Stimulated activated CD8-positive, alpha-beta memory T cell treated with anti-CD3 and anti-CD28 coated beads, Interleukin-7, amount 100 ng/mL, for 24 hours (primary cell): ENCODE measurements at regions not wholly inside any gene's neighbourhood (a gene's known extent, or its start where the extent isn't known, plus 50 kb on each side); places are given as distances from the start of the nearest gene placed in this dataset.

Experiments used
- DNase-seq: peaks from one replicate; pipeline ENCODE4 v3.0.0-alpha.2; 2020; ENCODE audit warnings: low read depth

DNA sequence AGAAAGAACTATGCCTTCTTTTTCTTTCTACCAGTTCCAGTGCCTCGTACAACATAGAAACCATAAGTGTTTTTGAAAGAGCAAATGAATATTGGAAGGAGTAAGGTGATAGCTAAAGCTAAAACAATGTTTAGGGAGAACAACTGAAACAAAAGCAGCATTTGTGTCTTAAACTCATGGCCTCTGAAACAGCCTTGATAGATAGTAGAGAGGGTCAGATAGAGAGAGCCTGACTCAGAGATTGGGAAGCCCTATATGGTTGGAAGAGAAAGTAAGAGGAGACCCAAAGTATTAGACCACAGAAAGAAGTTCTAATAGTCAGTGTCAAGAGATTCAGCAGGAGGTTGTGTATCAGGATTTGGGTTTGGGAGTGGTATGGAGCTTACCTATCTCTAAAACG, 79.6 kb upstream of the IFNG-AS1 start:
- no peak for DNase-seq

DNA sequence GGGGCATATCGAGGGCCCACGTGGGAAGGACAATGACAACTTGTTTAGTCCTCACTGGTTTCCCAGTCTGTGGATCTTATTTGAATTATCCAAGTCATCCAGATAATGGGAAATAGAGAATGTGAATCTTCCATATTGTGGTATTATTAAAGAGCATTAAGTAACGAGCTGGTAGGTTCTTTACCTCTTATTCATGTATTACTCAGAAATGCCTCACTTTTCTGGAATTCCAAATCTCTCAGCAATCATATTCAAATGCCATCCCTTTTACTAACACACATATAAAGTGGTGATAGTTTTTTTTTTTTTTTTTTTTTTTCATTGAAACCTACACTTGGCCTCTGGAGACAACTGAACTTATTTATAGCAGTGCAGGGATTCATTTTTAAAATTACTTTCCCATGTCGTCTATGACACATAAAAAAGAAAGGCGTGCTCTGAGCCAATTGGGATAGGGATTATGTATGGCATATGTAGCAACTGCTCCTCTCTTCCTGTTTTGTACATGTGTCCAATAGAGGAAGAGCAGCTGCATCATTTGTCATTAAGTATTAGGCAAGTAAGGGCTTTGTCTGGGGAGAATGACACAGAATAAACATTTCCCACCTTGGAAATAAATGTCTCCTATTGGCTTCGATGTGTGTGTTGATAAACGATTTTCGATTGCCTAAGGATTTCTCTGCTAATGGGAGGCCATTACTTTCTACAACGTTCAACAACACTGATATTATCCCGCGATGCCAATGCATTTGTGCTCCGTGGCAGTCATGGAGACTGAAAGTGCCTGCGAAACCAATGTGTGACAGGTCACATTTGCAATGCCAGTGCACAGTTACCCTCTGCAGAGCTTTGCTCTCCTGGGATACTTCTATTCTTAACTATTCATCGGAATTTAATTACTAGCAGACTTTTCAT, 78.6 kb upstream of the IFNG-AS1 start:
- DNase-seq, result no peak

DNA sequence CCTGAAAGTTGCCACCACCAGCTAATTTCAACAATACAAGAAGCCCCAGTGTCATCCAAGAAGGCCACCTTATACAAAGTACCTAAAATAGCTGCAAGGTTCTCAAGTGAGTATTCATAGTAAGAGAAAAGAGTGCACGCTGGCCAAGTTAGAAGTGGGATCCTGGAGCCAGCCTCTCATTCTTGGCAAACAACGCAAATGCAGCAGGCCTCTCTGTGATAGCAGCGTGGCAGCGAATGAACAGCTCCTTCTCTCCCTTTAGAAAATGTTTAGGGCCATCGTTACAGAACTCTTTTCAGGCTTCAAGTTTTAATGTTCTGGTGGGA, 78.0 kb upstream of the IFNG-AS1 start:
- DNase-seq, result no peak

DNA sequence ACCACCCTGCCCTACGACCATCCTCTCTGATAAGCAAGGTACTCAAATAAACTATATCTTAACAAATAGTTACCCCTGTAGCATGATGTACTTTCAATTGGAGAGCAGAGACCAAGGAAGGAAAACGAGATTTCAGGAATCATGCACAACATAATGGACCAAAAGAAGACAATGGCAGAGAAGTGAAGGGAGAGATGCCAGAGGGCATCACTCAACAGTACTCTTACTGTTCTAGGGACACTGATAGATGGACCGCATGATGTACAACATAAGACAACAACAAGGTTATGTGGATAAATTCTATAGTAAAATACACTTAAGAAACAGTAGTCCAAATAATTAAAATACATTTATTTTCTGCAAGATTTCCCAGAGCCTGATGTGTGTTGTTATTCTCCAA, 77.5 kb upstream of the IFNG-AS1 start:
- no peak for DNase-seq

DNA sequence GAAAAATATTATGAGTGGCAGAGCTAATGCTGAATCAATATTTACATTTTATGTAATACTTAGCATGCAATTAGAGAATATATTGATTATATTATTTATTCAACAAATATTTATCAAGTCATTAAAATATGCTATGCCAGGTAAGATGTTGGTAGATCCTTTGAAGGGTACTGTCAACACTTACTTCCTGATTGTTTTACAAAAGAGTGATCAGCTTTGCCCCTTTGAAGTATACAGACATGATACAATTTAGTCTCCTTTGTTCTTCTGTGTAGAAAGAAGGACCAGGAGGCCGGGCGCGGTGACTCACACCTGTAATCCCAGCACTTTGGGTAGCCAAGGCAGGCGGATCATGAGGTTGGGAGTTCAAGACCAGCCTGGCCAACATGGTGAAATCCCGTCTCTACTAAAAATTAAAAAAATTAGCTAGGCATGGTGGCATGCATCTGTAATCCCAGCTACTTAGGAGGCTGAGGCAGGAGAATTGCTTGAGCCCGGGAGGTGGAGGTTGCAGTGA, 73.9 kb upstream of the IFNG-AS1 start:
- no peak for DNase-seq

DNA sequence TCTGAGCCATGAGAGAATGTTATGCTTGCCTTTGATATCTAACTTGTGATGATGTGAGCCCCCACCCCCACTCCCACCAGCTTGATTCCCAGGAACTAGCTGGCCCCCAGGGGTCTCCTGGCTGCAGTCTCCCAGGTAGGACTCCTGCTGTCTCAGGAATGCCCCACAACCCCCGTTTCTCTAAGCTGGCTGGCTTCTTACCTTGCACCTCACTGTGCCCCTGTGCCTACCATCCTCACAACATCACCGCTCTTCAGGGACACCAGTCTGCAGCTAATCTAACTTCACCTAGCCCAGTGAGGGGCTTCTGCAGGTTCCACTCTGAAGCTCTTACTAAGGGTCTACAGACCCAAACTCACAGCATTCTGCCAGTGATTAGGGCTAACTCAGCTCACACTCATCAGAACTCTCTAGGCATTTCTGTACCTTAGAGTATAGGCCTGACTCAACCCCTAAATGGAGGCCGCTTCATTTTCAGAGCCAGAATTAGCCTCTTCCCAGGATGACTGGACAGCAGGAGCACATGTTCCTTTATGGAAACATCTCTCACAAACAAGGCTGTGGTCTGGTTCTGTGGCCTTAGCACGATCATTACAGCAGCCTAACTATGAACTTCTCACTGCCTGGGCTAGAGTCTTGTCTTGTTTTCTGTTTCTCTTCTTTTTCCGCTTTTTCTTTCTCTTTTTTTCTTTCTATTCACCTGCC, 72.8 kb upstream of the IFNG-AS1 start:
- no peak for DNase-seq

DNA sequence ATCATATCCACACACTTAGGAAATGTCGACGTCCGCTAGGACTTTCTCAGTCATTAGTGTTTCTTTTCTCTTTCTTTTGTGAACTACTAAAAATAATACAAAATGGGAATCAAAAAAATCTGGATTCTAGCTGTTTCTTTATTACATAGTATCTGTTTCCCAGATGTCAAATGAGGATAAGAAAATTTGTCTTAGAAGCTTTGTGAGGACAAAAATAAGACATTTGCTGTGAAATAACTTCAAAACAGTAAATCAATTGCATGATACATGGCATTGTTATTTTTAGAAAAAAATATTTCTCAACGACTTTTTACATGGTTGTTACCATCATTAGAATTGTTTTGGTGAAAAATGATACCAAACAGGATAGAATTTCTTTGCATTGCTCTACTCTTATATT, 71.4 kb upstream of the IFNG-AS1 start:
- DNase-seq, result no peak

DNA sequence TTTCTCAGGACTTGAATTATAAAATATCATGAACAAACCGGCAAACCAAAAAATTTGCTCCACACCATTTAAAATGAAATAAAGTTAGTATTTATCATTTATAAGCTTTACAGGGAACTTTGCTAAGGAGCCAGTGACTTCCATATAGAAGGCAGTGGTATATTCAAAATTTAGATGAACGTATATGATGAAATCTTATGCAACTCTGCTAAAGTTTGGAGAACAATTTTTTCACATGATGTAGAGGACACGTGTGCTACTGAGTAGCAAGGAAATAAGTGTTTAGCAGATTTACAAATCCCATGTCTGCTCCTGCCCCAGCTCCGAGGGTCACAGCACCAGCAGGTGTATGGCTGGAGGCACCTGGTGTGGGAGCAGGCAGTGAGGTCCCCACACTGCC, 70.8 kb upstream of the IFNG-AS1 start:
- DNase-seq, result no peak

DNA sequence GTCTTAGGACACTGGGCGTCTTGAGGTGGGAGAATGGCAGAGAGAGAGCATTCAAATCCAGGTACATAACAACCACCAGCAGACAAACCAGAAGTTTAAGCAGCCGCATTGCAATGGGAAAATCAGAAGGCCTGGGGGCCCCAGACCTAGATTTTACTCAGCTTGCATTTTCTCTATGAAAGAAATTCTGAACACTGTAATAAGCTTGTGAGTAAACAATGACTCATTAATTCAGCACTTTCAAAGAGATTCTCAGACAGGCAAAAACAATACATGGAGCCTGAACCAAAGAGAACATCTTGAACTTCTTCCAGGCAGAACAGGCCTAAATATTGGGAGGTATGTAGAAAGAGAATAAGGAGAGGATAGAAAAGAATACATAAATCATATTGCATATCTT, 69.8 kb upstream of the IFNG-AS1 start:
- no peak for DNase-seq

DNA sequence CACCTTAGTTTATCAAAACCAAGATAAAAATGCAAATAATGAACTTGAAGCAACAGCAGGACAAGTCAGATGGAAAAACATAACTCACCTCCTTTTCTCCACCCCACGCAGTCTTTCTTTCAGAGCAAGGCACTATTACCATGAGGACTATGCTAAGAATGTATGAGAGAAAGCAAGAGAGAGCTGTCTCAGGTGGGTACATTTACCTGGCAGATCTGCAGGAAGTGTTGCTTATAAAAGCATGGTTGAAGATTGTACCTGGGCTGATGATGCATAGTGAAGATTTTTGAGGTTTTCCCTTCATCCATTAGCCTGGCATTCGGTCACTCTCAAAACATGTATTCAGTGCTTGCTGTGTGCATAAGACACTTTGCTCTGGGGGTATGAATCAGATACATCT, 68.8 kb upstream of the IFNG-AS1 start:
- no peak for DNase-seq

DNA sequence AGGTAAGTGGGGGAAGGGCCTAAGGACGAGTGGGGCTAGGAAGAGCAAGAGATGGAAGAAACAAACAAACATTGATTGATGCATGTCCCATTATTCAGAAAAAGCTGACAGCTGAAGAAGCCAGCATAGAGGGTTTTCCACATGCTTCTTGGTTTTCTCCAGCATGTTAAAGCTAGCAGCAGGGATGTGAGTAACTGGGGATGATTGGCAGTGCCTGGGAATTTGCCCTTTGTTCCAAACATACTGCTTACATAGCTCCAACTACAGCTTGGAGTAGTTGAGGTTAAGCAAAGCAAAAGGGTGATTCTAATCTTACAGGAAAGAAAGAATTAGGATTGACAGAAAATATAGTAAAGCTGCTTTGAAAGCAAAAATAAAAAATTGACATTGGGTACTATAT, 68.0 kb upstream of the IFNG-AS1 start:
- DNase-seq, result no peak

DNA sequence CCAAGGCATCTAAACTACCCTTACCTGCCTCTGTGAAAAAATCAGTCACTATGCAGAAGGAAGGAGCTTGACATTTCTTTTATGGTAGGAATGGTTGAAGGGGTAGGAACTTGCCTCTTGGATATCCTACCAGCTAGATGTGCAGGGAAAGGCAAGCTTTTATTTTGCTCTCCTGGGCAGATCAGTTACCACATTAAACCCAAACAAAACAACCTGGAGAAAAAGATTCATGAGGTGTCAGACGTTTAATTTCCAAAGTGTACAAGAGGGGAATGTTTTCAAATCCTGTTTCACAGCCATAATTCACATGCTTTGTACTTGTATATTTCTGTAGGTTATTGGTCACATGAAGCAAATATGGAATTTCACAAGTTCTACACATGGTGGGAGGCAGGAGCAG, 67.0 kb upstream of the IFNG-AS1 start:
- no peak for DNase-seq

DNA sequence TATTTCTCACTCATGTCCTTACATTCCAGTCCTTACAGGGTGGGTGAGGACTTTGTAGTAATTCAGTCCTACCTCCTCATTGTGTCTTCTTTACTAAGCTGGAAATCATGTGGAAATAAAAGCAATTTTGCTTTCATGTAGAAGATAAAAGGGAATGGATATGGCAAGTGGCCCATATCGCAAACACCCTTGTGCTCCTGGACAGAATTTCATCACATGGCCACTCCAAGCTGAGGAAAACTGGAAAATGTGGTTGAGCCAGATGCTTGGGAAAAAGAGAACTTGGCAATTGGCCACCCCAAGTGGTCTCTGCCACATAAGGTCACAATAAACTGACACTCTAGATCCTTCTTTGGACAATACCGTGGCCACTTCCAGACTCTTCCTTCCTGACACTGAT, 64.2 kb upstream of the IFNG-AS1 start:
- DNase-seq, result no peak

DNA sequence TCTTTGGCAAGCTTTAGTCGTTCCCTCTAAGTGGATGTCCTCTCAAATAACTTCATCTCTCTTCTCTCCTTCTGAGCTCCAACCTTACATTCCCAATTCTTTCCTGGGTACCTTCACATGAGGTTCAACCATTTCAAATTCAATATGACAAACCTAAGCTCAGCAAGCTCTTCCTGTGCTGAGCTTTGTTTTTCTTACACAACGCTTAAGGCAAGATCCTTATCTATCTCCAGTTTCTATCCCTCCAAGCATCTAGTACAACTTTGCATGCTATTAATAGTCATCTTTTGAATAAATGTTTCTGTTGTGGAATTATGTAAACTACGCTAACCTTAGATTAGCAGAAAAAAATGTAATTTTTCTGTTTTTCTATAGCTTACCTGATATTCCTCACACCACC, 63.7 kb upstream of the IFNG-AS1 start:
- DNase-seq, result no peak

DNA sequence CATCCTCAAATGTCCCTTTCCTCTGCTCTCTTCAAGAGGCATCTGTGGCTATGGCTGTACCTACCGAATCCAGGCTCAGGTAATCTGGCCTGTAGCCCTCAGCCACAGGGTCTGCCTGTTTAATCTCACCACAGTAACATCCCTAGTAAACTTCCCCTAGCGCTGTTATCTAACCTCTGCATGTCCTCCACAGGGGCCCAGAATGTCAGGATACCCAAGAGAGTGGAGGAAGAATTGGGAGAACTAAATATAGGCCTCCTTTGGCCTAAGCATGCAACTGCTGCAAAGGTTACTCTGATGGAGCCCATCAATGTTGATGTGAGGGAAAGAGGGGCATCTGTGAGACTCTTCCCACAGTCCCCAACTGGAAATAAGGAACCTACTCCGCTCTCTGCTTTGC, 63.2 kb upstream of the IFNG-AS1 start:
- no peak for DNase-seq

DNA sequence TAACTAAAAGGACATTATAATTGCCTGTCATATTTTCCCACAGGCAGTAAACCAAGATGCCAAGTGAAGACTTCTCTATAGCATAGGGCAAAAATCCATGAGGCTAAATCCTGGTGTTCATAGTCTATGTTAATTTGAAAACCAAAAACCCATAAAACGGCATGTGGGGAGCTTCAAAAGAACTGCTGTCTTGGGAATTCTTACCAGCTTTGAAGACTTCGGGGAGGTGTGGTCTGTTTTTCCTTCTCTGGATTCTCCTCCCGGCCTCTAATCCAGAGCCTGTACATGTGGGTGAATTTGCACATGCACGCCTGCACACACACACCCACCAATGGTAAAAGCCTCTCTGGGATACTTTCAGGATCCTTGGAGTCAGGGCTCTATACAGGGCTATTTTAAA, 61.9 kb upstream of the IFNG-AS1 start:
- no peak for DNase-seq

DNA sequence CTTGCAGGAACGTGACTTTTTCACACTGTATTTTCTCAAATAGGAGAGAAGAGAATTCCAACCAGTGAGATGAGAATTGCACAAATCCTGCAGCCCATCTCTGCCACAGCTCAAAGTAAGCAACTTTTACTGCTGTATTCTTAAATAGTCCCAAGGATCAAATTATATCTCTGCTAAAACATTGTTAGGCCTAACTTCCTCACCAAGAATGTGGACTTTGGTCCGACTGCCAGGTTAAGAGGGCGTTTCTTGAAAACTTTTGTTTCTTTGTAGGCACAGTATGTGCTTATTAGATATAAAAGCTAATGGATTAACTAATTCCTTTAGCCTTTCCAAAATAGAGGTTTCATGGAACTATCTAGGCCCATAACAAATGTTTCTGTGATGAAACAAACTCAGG, 61.4 kb upstream of the IFNG-AS1 start:
- no peak for DNase-seq

DNA sequence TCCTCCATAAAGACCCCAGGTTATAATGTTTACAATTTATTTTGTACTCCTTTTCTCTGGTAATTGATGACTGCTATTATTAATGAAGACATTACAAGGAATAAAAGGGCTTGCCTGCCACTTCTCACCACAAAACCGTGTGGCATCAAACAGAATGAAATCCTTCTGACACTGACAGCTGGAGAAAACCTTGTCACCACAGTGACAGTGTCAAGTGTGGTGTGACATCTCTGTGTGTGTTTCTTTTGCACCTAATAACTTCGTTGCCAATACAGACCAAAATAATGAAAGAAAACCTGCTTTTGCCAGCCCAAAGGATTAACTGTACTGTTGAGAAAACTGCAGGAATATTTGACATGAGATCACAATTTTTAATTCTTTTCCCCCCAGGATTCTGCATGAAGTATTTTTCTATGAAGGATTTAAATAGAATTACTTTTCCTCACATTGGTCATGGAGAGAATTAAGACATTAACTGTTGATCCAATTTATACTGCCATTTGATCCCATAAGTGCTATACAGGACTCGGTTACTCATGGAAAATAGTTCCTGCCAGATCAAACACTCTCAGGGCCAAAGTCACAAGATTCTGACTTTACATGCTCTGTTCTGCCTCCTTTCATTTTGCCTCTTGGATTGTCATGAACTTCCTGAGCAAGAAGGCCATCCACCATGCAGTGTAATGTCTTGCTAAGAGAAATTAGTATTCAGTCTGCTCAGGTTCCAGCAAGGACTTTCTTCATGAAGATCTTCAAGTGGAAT, 60.4 kb upstream of the IFNG-AS1 start:
- DNase-seq, result no peak

DNA sequence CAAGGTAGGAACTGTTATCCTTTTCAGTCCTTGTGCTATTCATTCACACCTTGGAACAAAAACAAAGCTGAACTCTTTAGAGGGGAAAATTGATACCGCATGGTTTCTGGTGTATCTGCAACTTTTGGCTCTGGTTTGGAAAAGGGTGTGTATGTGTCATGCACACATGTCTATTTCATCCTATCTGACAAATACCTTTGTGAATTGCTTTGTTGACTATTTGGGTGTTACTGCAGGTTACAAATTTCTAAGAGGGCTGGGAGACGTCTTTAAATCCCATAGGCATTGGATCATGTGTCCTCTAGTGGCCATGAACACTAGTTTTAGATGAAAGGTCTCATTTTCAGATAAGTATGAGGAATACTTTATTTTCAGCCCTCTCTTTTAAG, 59.9 kb upstream of the IFNG-AS1 start:
- DNase-seq, result no peak

DNA sequence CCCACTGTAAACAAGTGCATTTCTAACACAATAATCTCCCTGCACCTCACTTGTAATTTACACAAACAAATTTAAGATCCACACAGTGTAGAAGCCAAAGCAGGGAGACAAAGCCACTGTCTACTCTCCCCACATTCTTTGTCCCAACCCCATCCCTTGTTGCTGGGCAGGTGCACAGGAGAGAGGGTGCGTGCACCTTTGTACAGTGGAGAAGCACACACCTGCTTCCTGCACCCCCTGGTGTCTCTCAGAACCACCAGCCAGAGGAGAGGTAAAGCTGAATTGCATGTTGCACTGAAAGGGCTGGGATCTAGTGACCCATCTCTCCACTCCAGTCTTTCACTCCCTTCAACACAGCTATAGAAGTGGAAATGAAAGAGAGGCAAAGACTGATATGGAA, 51.4 kb upstream of the IFNG-AS1 start:
- no peak for DNase-seq
